Activated CD8-positive, alpha-beta memory T cell treated with anti-CD3 and anti-CD28 coated beads for 36 hours (primary cell): ENCODE measurements at regions not wholly inside any gene's neighbourhood (a gene's known extent, or its start where the extent isn't known, plus 50 kb on each side); places are given as distances from the start of the nearest gene placed in this dataset.

ENCODE experiments used
- CTCF ChIA-PET: fragments of 350-600 bp; sonication (Branson Sonifier 250); formaldehyde crosslinking; loops from one replicate; lab custom pipeline; 2021; ENCODE audit warnings: antibody characterized with exemption; lab: Charles Lee
- POLR2A ChIA-PET: fragments of 350-600 bp; sonication (Branson Sonifier 250); formaldehyde crosslinking; loops from one replicate; lab custom pipeline; 2021; ENCODE audit warnings: antibody characterized with exemption; lab: Charles Lee

DNA sequence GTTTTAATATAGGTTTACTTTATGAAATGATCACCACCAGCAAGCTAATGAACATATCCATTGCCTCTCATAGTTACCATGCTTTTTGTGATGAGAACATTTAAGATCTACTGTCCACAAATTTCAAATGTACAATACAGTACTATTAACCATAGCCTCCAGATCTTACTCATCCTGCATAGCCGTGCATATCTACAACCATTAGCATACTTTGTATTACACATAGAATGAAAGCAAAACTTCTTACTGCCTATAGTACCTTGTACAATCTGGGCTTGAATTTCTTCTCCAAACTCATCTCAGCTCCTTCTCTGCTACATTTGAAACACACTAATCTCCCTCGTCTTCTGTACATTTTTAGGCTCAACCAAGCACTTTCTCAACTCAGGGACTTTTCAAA lies 510.6 kb downstream of the PRR16 start:
- POLR2A ChIA-PET = no interaction called here
- CTCF ChIA-PET = no interaction called here

DNA sequence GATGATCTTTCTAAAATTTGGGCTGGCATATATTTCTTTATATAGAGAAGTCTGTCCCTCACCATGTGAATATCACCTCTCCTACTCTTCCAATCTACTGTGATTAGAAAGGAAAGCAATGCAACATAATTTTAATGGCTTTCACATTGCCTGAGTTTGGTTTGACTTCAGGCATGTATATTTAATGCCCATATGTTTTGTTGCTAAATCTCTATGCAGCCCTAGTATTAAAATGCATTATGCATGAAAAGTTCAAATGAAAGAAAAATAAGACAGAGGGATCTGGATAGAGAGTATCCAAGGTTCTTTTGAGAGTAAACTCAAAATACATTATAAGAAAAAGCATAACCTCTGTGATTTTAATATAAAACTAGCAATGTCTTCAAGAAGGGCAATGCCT lies 518.3 kb downstream of the PRR16 start:
- ChIA-PET CTCF (no interaction called here), POLR2A (no interaction called here)

DNA sequence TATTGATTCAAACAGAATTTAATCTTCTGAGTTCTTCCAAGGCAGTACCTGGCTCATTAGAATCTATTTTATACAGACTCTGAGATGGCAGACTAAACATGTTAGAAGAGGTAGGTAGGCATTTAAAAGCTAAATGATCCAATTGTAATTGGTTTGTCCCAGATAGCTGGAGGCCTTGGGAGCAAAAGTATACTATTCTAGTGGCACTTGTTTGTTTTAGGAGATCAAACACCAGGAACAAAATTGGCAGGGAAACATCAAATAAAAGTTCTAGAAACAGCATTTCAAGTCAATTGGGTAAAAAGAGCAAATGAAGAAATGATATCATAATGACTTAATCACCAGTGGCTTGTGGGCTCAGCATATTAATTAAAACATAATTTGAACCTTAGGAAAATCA lies 521.4 kb downstream of the PRR16 start:
- CTCF ChIA-PET = no interaction called here
- POLR2A ChIA-PET = no interaction called here

DNA sequence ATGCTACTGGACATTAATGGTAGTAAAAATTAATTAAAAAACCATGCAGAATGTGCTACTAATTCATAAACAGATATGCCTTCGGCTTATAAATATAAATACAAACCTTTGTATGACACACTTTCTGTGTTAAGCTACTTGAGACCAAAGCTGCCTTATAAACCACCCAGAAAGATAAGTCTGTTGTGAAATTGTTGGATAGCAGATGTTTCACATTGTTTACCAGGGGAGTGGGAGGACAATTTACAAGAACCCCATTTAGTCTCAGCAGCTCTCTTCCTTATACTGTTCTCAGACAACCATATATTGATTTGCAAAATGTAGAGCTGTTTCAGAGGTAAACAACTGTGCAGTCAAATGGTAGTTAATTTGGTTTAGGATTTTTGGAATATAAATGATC lies 524.4 kb downstream of the PRR16 start:
- POLR2A ChIA-PET = no interaction called here

DNA sequence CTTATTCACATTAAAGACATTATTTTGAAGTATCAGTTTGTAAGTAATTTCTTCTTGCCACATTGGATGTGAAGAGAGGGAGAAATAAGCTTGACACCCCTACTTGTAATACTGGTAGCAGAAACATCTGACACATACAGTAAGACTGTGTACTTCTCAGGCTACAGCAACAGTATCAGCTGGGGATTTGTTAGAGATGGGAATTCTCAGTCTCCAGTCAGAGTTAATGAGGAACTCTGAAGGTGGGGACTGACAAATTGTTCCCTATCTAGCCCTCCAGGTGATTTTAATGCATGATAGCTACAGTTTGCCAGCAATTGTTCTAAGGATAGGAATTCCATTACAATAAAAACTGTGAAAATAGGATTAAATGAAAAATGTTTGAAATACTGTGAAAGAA lies 524.8 kb downstream of the PRR16 start:
- CTCF ChIA-PET = no interaction called here

More for the DNA sequence above, 524.4 kb downstream of the PRR16 start:
- CTCF ChIA-PET = no interaction called here

DNA sequence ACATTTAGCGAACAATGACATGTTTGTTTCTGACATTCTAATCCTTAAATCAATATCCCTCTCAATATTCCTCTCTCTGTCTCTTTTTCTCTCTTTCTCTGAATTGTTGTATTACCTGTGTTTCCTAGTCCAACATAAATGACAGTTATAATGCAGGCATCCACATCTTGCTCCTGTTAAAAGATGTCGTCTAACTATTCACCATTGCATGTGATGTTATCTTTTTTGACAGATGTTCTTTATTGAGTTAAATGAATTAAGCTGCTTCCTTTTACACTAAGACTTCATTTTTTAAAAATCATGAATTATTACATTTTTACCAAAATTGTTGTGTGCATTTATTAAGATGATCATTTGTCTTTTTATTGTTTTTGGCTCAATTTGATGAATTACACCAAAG lies 527.5 kb downstream of the PRR16 start:
- CTCF ChIA-PET = no interaction called here
- POLR2A ChIA-PET = no interaction called here

More for the DNA sequence above, 524.8 kb downstream of the PRR16 start:
- POLR2A ChIA-PET = no interaction called here

DNA sequence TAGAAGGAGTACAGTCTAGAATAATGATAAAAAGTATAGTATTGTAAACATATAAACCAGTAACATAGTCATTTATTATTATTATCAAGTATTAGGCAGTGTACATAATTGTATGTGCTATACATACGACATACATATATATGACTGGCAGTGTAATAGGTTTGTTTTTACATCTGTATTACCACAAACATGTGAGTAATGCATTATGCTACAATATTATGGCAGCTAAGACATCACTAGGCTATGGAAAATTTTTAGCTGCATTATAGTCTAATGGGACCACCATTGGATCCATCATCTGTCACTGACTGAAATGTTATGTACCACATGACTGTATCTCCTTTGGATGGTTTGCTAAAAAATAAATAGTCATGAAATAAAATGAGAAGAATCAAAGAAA lies 530.0 kb downstream of the PRR16 start:
- CTCF ChIA-PET = no interaction called here
- POLR2A ChIA-PET = no interaction called here

DNA sequence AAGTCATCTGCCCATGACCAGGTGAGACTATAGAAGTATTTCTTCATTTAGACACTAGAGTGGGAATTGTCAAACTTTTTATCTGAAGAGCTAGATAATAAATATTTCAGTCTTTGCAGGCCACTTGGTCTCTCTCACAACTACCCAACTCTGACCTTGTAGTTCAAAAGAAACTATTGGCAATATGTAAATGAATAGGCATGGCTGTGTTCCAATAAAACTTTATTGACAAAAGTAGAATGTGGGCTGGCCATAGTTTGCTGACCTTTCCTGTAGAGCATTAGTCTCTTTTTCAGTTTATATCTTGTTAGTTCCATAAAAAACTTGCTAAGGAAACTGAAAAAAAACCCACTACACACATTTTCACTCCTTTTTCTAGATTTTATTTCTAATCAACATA lies 535.5 kb downstream of the PRR16 start:
- CTCF ChIA-PET = no interaction called here

DNA sequence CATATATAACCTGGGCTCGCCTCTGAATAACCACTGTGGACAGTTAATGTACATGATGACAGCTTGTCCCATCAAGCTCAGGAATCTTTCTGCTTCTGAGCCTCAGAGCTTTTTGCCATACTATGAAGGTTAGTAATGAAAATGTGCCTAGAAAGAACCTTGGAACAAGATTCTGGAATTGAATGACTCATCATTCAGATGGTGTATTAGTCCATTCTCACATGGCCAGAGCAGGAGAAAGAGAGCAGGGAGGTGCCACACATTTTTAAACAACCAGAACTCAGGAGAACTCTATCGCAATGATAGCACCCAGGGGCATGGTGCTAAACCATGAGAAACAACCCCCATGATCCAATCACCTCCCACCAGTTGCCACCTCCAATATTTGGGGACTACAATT lies 542.1 kb downstream of the PRR16 start:
- CTCF ChIA-PET = no interaction called here
- POLR2A ChIA-PET = no interaction called here

More for the DNA sequence above, 535.5 kb downstream of the PRR16 start:
- POLR2A ChIA-PET = no interaction called here

DNA sequence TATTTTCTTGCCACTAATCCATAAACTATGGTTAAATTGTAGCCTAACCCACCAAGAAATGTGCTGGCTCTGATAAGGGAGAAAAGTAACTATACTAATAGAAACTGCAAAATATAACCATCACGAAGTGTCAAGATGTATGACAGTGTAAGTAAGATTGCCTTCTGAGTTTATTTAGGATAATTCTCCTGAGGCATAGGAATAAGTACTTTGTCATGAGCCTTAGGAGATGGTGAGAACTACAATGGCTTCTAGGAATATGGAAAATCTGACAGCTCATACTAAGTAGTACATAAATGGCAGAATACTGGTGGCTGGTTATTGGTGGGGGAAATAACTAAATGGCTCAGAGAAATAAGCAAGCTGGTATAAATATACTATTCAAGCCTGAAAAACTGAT lies 543.9 kb downstream of the PRR16 start:
- POLR2A ChIA-PET = no interaction called here
- CTCF ChIA-PET = no interaction called here

DNA sequence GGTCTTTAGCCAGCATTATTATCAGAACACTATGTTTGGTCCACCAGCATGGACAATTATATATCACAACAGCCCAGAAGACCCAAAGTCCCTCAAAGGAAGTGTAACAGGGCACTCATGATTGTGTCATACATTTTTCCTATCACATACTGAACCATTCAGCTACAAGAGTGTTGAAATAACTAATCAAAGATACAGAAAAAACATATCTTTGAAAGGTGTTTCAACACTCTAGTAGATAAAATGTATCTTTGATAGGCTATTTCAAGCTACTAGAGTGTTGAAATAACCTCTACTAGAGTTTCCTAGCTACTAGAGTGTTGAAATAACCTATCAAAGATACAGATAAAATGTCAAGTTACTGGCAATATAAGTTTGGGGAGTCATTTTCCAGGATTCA lies 545.0 kb downstream of the PRR16 start:
- ChIA-PET CTCF (no interaction called here), POLR2A (no interaction called here)

DNA sequence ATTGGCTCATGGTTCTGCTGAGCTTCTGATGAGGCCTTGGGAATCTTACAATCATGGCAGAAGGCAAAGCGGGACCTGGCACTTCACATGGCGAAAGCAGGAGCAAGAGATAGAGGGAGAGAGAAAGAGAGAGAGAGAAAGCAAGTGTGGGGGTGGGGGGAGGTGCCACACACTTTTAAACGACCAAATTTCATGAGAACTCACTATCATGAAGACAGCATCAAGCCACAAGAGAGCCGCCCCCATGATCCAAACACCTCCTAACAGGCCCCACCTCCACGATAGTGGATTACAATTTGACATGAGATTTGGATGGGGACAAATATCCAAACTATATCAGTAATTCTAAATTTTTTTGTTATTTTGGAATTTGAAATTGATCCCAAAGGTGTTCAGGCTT lies 553.9 kb downstream of the PRR16 start:
- ChIA-PET CTCF (no interaction called here), POLR2A (no interaction called here)

DNA sequence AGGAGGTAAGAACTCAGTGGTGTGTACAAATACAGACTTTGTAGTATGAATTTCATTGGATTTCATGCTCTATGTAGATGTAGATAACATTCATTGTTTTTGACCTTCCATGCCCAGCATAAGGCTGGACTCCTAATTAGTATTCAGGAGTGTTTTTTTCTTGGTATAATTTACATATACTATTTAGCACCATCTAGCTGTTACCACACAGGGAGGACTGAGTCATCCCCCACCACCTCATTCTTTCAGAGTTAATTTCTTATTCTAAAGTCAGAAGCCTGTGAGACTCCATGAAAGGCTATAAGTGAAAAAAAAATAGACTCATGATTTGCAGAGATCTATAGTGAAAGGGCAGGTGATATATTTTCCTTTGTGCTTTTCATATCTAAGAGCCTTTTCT lies 555.0 kb downstream of the PRR16 start:
- ChIA-PET POLR2A (no interaction called here), CTCF (no interaction called here)

DNA sequence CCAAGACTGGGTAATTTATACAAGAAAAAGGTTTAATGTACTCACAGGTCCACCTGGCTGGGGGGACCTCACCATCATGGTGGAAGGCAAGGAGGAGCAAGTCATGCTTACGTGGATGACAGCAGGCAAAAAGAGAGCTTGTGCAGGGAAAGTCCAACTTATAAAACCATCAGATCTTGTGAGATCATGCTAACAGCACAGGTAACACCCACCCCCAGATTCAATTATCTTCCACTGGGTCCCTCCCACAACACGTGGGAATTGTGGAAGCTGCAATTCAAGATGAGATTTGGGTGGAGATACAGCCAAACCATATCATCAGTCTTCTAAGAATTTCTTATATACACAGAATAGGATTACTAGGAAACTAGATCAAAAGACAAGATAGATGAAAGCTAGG lies 555.6 kb downstream of the PRR16 start:
- ChIA-PET CTCF (no interaction called here), POLR2A (no interaction called here)

DNA sequence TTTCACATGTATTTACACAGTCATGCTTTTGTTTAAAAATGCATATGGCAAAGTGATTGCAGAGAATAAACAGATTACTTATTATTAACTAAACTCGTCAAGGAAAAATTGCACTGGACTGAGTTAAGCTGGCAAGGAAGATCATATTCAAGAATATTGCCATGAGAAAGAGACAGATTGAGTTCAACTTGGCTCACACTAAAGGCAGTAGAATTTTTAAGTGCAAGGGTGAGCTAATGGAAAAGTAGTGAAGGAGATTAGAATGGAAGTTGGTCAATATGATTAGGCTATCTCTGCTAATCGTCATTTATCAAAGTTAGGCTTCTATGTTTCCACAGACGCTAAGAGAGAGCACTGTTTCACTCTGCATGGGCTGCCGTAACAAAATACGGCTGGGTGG lies 557.6 kb downstream of the PRR16 start:
- POLR2A ChIA-PET = no interaction called here

DNA sequence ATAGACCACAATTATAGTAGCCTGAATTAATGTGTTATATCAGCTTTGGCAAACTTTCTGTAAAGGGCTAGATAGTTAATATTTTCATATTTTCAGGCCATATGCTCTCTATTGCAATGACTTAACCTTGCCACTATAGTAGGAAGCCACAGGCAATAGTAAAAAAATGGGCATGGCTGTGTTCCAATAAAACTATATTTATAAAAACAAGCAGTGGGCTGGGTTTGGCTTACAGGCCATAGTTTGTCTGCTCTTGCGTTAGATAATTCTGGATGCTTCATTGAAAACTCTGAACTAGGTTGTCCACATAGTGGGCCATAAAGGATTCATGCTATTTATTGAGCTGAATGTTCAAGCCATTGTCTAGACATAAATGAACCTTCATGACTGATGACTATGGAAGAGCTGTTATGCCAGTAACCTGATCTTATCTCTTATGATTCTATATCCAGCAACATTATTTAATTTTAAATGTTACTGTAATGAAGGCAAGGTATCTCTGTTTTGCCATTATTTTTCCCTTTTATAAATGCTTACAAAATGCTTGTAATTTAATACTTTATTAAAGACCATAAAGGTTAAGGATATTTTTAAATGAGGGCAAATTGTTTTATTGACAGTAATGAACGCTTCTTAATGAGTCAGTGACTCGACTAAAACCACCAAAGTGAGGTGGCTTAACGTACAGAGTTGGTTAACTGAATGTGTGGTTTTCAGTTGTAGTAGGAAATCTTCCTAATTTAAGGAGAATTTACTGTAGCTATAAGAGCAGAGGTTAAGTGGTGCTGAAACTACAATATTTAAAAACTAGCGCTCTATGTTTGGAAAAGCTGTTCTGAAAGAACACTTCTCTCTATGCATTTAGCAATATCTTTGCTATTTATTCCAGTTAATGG lies 560.6 kb downstream of the PRR16 start:
- ChIA-PET POLR2A (no interaction called here), CTCF (no interaction called here)

More for the DNA sequence above, 557.6 kb downstream of the PRR16 start:
- CTCF ChIA-PET = no interaction called here

DNA sequence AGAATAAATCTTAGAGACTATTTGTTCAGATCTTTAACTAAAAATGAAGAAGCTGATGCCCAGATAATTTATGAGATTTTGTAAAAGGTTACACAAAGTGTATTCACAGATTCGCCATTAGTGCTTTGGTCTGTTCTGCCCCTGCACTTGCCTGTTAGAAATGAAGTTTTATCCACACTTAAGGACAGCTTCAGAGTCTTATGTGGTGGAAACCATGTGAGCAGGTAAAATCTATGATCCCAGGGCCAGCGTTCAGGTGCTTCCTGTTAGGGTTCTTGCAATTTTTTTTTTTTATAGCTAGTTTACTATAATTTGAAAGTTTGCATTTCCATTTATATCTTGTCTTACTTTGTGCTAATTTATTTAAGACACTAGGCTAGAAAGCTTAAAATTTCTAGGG lies 561.6 kb downstream of the PRR16 start:
- ChIA-PET POLR2A (no interaction called here), CTCF (no interaction called here)

DNA sequence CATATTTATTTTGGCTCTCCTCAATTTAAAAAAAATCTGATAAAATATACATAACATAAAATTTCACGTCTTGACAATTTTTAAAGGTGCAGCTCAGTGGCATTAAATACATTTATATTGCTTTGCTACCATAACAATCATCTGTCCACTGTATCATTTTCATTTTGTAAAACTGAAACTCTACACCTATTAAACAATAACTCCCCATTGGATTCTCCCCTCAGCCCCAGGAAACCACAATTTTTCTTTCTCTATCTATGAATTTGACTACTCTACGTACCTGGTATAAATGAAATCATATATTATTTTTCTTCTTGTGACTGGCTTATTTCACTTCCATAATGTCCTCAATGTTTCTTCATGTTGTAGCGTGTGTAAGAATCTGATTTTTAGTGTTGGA lies 563.5 kb downstream of the PRR16 start:
- CTCF ChIA-PET = no interaction called here
- POLR2A ChIA-PET = no interaction called here

DNA sequence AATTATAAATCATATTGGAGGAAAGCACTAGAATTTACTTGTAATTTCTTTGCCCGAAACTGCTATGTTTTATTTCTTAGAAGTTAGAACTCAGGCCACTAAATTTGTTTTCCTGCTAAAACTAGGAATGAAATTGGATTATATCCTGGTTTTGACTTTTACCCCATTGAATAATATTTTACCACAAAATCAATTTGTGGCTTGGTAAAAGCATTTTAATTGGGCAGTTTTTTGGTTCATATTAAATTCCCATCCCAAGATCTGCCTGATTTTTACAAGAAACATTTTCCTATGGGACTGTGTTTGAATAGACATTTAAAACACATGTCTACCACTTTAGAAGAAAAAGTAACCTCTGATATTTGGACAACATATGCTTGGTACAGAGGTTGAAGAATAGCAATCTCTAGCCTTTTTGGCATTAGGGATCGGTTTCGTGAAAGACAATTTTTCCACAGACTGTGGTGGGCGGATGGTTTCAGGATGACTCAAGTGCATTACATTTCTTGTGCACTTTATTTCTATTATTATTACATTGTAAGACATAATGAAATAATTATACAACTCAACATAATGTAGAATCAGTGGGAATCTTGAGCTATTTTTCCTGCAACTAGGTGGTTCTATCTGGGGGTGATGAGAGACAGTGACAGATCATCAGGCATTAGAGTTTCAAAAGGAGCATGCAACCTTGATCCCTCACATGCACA lies 565.6 kb downstream of the PRR16 start:
- POLR2A ChIA-PET = no interaction called here

DNA sequence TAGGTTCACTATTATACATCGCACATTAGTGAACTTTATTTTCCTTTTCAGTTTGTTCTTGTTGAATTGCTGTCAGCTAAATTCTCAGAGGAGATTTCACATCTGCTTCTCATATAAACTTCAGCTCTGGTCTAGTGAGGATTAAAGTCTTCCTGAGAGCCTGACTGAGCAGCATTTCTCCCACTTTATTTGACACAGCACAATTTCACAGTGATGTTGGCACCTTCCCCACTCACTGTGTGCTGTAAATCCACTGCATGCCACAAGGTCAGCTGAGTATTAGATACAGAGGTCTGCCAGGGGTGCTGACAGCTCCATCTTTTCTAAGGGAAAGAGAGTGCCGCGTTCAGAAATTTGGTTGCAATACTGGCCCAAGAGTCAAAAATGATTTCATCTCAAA lies 567.4 kb downstream of the PRR16 start:
- POLR2A ChIA-PET = no interaction called here

More for the DNA sequence above, 565.6 kb downstream of the PRR16 start:
- CTCF ChIA-PET = no interaction called here

DNA sequence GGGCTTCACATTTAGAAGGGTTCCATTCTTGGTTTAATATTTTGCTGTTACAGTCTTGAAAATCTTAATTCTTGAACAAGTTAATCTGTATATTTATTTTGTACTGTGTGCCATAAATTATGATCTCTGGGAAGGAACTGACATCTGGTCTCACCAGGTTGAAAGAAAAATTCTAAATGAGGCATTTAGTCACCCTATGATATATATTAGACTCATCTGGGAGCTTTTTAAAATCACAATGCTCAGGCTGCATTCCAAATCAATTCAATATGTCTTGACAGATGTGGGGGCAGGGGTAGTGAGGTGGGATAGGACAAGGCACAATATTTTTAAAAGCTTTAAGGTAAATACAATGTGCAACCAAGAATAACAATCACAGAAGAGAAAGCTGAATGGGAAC lies 569.2 kb downstream of the PRR16 start:
- CTCF ChIA-PET = no interaction called here
- POLR2A ChIA-PET = no interaction called here

More for the DNA sequence above, 567.4 kb downstream of the PRR16 start:
- CTCF ChIA-PET = no interaction called here
